ENCODE measurements at regions not wholly inside any gene's neighbourhood (a gene's known extent, or its start where the extent isn't known, plus 50 kb on each side); places are given as distances from the start of the nearest gene placed in this dataset.
A peak's percentile ranks its signal among the peaks of the same experiment; 100 is the strongest.
"Not testable (repeated sequence)": the region's sequence is repeated elsewhere in the genome, so short reads cannot be mapped to it uniquely, and the experiment has no call there.

DNA sequence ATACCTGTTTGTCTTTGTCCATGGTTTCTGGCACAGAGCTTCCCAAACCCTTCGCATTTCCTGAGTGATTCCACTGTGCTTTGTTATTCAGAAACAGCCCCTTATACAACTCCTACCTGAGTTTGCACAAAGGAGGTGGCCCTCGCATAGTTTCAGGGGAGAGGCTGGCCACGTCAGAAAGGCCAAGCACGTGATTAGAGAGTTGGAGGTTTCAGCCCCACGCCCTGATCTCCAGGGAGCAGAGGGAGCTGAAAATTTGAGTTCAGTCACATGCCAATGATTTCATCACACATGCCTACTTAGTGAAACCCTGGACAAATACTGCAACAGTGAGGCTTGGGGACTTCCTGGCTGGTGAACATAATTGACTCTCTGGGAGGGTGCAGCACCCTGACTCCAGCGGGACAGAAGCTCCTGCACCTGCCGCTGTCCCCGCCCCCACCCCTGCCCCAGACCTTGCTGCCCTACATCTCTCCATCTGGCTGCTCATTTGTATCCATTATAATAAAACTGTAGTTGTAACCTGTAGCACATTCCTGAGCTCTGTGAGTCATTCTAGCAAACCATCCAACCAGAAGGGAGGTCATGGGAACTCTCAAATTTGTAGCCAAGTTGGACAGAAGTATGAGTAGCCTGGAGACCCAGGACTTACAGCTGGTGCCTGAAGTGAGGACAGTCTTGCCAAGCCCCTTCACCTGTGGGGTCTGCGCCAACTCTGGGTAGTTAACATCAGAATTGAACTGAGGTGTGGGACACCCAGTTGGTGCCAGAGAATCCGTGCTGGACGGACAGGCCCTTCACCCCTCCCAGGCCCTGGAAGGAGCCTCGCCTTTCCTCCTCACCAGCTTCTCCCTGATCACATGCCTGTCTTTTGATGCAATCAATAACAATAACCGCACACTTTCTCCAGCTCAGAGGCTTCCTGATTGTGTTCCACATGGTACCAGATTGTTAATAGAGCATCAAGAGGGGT is 224.3 kb downstream of the ANAPC1 start:
- no peak for DNase-seq

- DNase-seq, result no peak
Measured at GRCh38 chr2:111660811-111661210, 223.2 kb downstream of the ANAPC1 start.

- no peak for DNase-seq
Measured at GRCh38 chr2:111661286-111661940, 222.6 kb downstream of the ANAPC1 start.

DNA sequence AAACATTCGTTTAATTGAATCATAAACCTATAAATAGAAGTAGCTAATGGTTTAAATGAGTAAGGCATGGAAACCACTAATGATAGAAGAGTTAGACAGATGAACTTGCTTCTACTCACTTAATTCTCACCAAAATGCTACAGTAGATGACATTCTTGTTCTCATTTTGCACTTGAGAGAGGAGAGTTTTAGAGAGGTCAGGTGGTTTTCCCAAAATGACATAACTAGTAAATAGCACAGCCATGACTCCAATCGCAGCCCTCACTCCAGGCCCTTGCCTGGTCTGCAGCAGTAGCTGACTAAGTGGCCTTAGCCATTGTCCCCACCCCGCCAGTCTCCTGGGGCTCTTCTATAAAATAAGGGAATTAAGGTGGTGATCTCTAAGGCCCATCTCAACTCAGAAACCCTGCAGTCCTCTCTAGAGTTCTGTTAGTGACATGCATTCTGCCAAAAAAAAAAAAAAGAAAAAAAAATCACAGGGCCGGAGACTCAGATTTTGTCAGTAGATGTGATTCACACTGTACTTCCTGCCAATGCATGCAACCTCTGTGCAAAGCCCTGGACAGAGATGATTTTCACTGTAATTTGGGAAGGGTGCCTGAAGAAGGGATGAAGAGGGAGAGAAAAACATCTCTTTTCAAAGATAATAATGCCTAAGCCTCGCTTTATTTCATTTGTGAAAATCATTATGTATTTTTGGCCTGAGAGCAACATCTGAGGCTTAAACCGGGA is 221.8 kb downstream of the ANAPC1 start:
- no peak for DNase-seq

DNA sequence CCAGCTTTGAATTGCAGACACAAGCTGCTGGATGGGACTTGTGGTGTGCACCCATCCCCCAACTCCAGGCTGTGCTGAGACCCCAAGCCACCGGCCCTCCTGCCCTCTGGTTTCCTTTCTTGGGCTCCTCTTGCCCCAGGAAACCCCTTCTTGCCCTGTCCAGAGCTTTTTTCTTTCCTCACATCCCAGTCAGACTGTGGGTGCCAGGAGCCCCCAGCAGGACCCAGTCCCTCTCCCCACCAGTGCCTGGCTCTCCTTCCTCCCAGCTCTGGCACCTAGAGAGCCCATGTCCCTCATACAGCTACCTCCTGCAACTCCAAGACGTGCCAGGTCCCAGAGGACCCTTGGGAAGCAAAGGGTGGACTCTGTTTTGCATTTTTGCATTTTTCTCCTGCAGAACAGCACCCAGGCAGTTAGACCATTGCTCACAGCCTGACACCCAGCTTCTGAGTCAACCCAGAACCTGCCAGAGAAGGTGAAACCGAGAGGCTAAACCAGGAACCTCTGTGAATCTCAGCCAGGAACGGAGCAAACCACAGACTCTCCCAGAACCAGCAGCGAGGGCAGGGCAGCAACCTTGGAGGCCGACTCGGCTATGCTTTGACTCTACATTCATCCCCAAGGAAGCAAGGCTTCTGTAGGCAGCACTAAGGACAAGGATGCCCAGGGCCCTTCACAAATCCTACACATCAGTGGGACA is 221.1 kb downstream of the ANAPC1 start:
- DNase-seq, result no peak

GRCh38 chr2:111663471-111664274 is 220.3 kb downstream of the ANAPC1 start:
- peak; percentile 78 for DNase-seq

DNA sequence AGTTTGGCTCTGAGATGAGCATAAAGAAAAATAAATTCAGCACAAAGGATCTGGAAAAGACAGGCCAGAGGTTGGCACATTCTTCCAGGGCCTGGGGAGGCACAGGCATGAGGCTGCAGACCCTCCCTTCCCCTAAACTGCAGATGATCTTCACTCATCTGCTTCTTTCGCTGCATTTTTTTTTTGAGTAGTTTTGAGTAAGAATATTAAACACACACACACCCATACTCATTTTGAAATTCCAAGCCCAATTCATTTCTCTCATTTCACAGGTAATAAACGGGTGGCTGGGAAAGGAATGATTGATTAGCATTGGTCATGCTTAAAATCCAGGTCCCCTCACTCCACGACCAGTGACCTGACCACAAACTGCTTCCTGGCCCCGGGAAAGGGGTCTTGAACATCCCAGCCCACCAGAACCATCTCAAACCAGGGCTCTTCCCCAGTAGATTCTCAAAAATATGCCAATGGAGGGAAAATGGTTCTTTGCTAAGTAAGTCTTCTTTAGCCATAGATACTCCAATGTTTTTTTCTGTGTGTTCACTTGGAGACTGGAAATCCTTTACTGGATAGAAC is 219.6 kb downstream of the ANAPC1 start:
- no peak for DNase-seq

- no peak for DNase-seq
Measured at GRCh38 chr2:111665011-111665410, 219.0 kb downstream of the ANAPC1 start.

GRCh38 chr2:111665551-111666116 is 218.4 kb downstream of the ANAPC1 start:
- DNase-seq, result no peak

DNA sequence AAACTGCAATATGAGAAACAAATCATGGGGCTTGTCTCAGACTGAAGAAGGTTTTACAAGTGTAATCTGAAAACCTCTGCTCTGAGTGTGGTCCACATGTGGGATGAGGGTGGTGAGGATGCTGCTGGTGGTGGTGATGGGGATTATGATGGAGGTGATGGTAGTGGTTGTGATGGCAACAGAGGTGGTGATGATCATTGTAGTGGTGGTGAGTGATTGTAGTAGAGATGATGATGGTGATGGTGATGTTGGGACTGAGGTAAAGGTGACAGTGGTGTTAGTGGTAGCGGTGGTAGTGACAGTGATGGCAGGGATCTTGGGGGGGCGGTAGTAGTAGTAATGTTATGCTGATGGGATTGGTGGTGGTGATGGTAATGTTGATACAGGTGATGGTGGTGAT is 217.8 kb downstream of the ANAPC1 start:
- DNase-seq, result no peak

DNA sequence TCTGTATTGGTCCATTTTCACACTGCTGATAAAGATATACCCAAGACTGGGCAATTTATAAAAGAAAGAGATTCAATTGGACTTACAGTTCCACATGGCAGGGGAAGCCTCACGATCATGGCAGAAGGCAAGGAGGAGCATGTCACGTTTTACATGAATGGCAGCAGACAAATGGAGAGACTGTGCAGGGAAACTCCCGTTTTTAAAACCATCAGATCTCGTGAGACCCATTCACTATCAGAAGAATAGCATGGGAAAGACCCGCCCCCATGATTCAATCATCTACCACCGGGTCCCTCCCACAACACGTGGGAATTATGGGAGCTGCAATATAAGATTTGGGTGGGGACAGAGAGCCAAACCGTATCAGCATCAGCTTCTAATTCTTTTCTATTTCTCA is 217.0 kb downstream of the ANAPC1 start:
- no peak for DNase-seq

- no peak for DNase-seq
Measured at GRCh38 chr2:111667542-111668273, 216.3 kb downstream of the ANAPC1 start.

DNA sequence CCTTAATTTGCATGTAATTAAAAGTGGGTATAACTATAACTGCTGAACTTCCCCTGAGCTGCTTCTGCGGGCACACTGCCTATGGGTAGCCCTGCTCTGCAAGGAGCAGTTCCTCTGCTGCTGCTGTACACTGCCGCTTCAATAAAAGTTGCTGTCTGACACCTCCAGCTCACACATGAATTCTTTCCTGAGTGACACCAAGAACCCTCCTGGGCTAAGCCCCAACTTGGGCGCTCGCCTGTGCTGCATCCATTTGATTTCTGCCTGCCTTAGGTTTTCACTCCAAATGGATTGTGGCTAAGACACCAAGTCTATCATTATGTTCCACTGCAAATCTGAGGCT is 215.7 kb downstream of the ANAPC1 start:
- no peak for DNase-seq

- no peak for DNase-seq
Measured at GRCh38 chr2:111668741-111669140, 215.3 kb downstream of the ANAPC1 start.

GRCh38 chr2:111669928-111670695 is 213.9 kb downstream of the ANAPC1 start:
- DNase-seq, result no peak

GRCh38 chr2:111670776-111671175 is 213.2 kb downstream of the ANAPC1 start:
- no peak for DNase-seq

- peak; percentile 67 for DNase-seq
Measured at GRCh38 chr2:111671426-111672150, 212.4 kb downstream of the ANAPC1 start.

GRCh38 chr2:111672641-111673040 is 211.4 kb downstream of the ANAPC1 start:
- DNase-seq, result not testable (repeated sequence)

GRCh38 chr2:111673526-111673925 is 210.5 kb downstream of the ANAPC1 start:
- no peak for DNase-seq
